RWPE2 (cell line): ENCODE measurements at regions not wholly inside any gene's neighbourhood (a gene's known extent, or its start where the extent isn't known, plus 50 kb on each side); places are given as distances from the start of the nearest gene placed in this dataset.

Experiments used
- ATAC-seq: fragments of 200-7000 bp; cut with Tn5 transposase; 3 replicates; pipeline ENCODE4 v1.9.1; 2021; ENCODE audit warnings: low read depth
- DNase-seq: peaks from one replicate; pipeline ENCODE4 v3.0.0-alpha.2; 2020; ENCODE audit warnings: low spot score
- H3K27ac ChIP-seq: fragments of 450-650 bp; 2 replicates; pipeline ENCODE4 v1.5.1; 2017; ENCODE audit warnings: mild to moderate bottlenecking; ENCODE audit not compliant: poor library complexity, severe bottlenecking
- H3K27me3 ChIP-seq: fragments of 250-450 bp; sonication (Bioruptor Pico); 2 replicates; pipeline ENCODE4 v1.5.1; 2021; ENCODE audit warnings: mild to moderate bottlenecking, moderate library complexity; ENCODE audit not compliant: insufficient read depth, poor library complexity, severe bottlenecking
- H3K36me3 ChIP-seq: fragments of 250-450 bp; sonication (Bioruptor Pico); 2 replicates; pipeline ENCODE4 v1.5.1; 2020; ENCODE audit warnings: low read depth, mild to moderate bottlenecking, moderate library complexity
- H3K4me1 ChIP-seq: fragments of 250-450 bp; sonication (Bioruptor Pico); 2 replicates; pipeline ENCODE4 v1.5.1; 2021; ENCODE audit warnings: mild to moderate bottlenecking, moderate library complexity; ENCODE audit not compliant: insufficient read depth, poor library complexity, severe bottlenecking
- H3K4me3 ChIP-seq: fragments of 250-450 bp; sonication (Bioruptor Pico); 2 replicates; pipeline ENCODE4 v1.5.1; 2021; ENCODE audit warnings: mild to moderate bottlenecking, moderate library complexity; ENCODE audit not compliant: severe bottlenecking
- H3K9me3 ChIP-seq: fragments of 250-450 bp; sonication (Bioruptor Pico); 2 replicates; pipeline ENCODE4 v1.5.1; 2021; ENCODE audit warnings: mild to moderate bottlenecking, moderate library complexity; ENCODE audit not compliant: severe bottlenecking
- CTCF ChIP-seq: fragments of 450-650 bp; IDR thresholded peaks from one replicate; pipeline ENCODE4 v1.5.1; 2017; ENCODE audit warnings: mild to moderate bottlenecking, moderate library complexity; ENCODE audit not compliant: poor library complexity, severe bottlenecking

GRCh38 chr4:136281307-136281706, 1251.0 kb downstream of the PCDH18 start:
- ATAC-seq (no peak), DNase-seq (no peak)
- no peaks in the 10 kb centered on the region for H3K36me3 ChIP-seq
- no peaks in the 10 kb centered on the region for H3K27me3 ChIP-seq
- H3K27ac ChIP-seq = no peak overlapping the region
- no peaks in the 10 kb centered on the region for H3K9me3 ChIP-seq
- no peaks in the 10 kb centered on the region for H3K4me1 ChIP-seq
- no peak overlapping the region for H3K4me3 ChIP-seq
- no peak for TF ChIP-seq CTCF

GRCh38 chr4:136277741-136278140, 1254.6 kb downstream of the PCDH18 start:
- ATAC-seq (no peak), DNase-seq (no peak)
- Histone ChIP-seq H3K27me3 (no peaks in the 10 kb centered on the region), H3K4me1 (no peaks in the 10 kb centered on the region), H3K36me3 (no peaks in the 10 kb centered on the region), H3K9me3 (no peaks in the 10 kb centered on the region), H3K27ac (no peak overlapping the region), H3K4me3 (no peak overlapping the region)
- no peak for TF ChIP-seq CTCF

GRCh38 chr4:136246876-136247275, 1285.4 kb downstream of the PCDH18 start:
- no peaks in the 10 kb centered on the region for H3K36me3 ChIP-seq
- no peak overlapping the region for H3K27ac ChIP-seq
- H3K4me3 ChIP-seq = no peak overlapping the region
- no peaks in the 10 kb centered on the region for H3K4me1 ChIP-seq
- no peak for DNase-seq
- no peaks in the 10 kb centered on the region for H3K27me3 ChIP-seq
- H3K9me3 ChIP-seq = no peaks in the 10 kb centered on the region
- ATAC-seq = no peak
- no peak for TF ChIP-seq CTCF

GRCh38 chr4:136241221-136241986, 1290.9 kb downstream of the PCDH18 start:
- Histone ChIP-seq H3K9me3 (no peaks in the 10 kb centered on the region), H3K4me1 (no peaks in the 10 kb centered on the region), H3K4me3 (no peak overlapping the region), H3K27me3 (no peaks in the 10 kb centered on the region), H3K27ac (no peak overlapping the region), H3K36me3 (no peaks in the 10 kb centered on the region)
- ATAC-seq = no peak
- DNase-seq = no peak
- TF ChIP-seq CTCF = no peak

GRCh38 chr4:136227315-136227714, 1305.0 kb downstream of the PCDH18 start:
- no peak for DNase-seq
- no peak for TF ChIP-seq CTCF
- Histone ChIP-seq H3K9me3 (no peaks in the 10 kb centered on the region), H3K4me1 (no peaks in the 10 kb centered on the region), H3K27ac (no peak overlapping the region), H3K4me3 (no peak overlapping the region), H3K36me3 (no peaks in the 10 kb centered on the region), H3K27me3 (no peaks in the 10 kb centered on the region)
- ATAC-seq = no peak
